ENCODE measurements at regions not wholly inside any gene's neighbourhood (a gene's known extent, or its start where the extent isn't known, plus 50 kb on each side); places are given as distances from the start of the nearest gene placed in this dataset.

DNA sequence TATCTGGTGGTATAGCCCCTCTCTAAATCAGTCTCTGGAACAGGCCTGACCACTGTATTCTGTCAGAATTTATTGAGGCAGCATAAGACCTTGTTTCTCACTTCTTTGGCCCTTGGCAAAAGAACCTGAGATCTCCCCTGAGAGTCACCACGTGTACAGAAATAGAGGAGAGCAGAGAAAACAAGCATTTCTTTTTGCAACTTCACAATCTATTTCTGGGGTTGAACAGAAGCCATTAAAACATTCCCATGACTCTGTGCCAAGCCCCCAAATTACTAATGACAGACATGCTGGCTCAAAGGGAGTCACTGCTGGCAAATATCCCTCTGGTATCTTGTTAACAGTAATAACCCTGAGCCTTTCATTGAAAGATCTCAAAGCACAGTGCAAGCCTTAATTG, 395.3 kb downstream of the MAFB start:
- TF ChIP-seq, protein P1, sequence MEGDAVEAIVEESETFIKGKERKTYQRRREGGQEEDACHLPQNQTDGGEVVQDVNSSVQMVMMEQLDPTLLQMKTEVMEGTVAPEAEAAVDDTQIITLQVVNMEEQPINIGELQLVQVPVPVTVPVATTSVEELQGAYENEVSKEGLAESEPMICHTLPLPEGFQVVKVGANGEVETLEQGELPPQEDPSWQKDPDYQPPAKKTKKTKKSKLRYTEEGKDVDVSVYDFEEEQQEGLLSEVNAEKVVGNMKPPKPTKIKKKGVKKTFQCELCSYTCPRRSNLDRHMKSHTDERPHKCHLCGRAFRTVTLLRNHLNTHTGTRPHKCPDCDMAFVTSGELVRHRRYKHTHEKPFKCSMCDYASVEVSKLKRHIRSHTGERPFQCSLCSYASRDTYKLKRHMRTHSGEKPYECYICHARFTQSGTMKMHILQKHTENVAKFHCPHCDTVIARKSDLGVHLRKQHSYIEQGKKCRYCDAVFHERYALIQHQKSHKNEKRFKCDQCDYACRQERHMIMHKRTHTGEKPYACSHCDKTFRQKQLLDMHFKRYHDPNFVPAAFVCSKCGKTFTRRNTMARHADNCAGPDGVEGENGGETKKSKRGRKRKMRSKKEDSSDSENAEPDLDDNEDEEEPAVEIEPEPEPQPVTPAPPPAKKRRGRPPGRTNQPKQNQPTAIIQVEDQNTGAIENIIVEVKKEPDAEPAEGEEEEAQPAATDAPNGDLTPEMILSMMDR (IDR thresholded peaks at IDR 0.05; ENCODE audit: control extremely low read depth in 1 of 3, insufficient read depth in 1 of 3, low read depth in 1 of 3, low read length in 3 of 3) = no peak
- no peak for TF ChIP-seq JUN (IDR thresholded peaks at IDR 0.05; ENCODE audit: low read depth, low read length)
- TF ChIP-seq EZH2 (IDR thresholded peaks at IDR 0.05; ENCODE audit: low read depth, low read length, severe bottlenecking) = no peak
- no peak for TF ChIP-seq EP300 (IDR thresholded peaks at IDR 0.05; ENCODE audit: borderline replicate concordance in 1 of 2, low read depth in 2 of 2, low read length in 2 of 2)
- no peak for TF ChIP-seq MAFK (IDR thresholded peaks at IDR 0.05; ENCODE audit: low read depth, low read length)
- TF ChIP-seq RFX5 (IDR thresholded peaks at IDR 0.05; ENCODE audit: borderline replicate concordance, low read depth, low read length) = no peak
- no peak for TF ChIP-seq TBP (IDR thresholded peaks at IDR 0.05; ENCODE audit: low read depth, low read length)
